SKM-1 (cell line): ENCODE measurements at regions not wholly inside any gene's neighbourhood (a gene's known extent, or its start where the extent isn't known, plus 50 kb on each side); places are given as distances from the start of the nearest gene placed in this dataset.
"Not testable (repeated sequence)": the region's sequence is repeated elsewhere in the genome, so short reads cannot be mapped to it uniquely, and the experiment has no call there.

Experiments used
- DNase-seq: peaks from one replicate; lab custom pipeline; 2025; ENCODE audit not compliant: unreplicated experiment; lab: John Stamatoyannopoulos, UW

GRCh38 chr3:86794361-86795065 lies 196.4 kb downstream of the VGLL3 start:
- no peak for DNase-seq

- DNase-seq: no peak
Observed at GRCh38 chr3:86793786-86794185, 197.2 kb downstream of the VGLL3 start.

GRCh38 chr3:86792316-86792715 lies 198.6 kb downstream of the VGLL3 start:
- no peak for DNase-seq

DNA sequence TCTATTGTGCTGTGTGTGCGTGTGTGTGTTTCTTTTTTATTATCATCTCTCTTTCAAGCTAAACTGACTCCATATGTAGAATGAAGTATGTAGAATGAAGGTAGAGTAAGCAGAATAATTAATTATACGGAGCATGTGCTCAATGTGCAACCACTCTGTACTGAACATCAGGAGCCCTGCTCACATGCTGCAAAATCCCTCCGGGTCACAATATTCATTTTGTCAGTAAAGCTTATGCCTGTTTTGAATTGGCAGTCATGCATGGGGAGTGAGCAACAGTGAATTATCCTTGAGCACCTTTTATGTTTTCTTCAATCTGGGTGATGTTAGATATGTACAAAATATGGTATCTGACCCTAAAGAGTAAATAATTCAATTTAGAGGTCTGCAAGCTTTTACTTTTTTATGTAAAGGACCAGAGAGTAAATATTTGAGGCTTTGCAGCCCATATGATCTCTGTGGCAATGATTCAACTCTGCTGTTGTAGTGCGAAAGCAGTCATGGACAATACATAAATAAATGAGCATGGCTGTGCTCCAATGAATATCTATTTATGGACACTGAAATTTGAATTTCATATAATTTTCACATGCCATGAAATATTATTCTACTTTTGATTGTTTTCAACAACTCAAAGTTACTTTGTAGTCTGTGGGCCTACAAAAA lies 199.9 kb downstream of the VGLL3 start:
- no peak for DNase-seq

- DNase-seq: no peak
Observed at GRCh38 chr3:86788371-86788770, 202.6 kb downstream of the VGLL3 start.

DNA sequence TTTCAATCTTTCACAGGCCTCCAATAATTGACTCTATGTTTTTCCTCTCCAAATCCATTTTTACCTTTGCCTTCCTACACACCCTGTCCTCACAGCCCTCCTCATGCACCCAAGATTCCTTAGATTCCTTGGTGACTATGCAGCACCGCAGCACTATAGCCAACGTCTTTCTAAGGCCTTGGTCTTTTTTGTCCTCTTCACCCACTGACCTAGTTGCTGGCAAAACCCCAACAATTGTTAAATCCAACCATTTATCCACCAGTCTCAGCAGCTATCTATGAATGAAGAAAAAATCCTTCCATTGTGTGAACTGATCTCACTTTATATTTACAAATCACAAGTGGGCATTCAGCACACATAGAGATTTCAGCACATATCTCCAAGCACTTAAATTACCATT lies 203.9 kb downstream of the VGLL3 start:
- DNase-seq: no peak

GRCh38 chr3:86785386-86785785 lies 205.6 kb downstream of the VGLL3 start:
- DNase-seq: no peak

DNA sequence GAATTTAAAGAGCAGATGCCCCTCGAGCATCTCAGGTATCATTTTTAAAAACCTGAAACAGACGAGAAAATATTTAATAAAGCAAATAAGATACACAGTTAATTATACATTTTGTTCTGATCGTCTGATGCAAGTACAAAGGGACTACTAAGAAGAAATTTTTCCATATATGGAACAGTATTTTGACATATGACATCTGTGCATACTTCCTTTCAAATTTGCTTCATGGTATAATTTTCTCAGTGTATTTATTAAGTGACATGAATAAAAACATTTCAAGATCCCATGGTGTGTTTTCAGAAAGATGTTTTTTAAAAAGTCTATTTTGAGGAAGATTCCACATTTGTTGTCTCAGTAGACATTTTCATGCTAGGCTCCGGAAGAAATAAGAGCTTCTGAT lies 208.1 kb downstream of the VGLL3 start:
- DNase-seq: no peak

DNA sequence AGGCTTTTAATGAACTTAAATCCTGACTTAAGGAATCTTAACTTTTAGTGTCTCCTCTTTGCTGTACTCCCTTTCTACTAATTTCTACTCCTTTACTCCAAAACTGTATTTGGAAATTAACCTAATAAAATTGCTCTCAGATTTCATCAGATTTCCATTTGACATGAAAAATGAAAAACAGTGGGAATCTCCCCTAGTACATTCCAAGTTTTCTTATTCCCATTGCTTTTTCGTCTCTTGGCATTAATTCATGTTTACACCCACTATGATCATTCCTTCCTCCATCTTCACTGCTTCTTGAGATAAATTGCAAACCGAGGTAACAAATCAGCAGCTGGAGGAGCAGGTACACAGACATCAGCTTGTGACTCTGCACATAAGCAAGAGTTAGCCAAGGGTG lies 208.7 kb downstream of the VGLL3 start:
- no peak for DNase-seq

DNA sequence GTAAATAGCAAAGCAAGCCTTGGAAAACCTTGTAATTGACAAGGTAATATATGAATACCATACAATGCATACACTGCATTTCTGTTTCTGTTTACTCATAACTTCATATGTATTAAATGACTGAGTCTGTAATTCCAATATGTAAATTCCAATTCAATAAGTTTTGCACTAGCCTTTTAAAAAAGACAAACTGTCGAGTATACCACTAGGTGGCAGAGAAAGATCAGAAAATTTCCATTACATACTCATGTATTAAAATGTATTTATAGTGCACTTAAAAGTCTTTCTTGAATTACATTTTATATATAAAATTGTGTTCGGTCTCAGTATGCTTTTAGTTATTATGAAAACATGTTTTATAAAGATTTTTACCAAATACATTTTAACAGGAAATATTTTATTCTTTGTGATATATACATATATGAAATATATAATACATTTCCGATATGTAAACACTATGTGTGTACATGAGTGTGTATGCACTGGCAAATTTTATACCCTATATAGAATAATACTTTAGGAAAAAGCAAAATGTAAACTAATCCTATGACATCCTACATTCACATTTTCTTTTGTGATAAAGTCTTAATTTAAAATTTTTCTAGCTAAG lies 216.8 kb downstream of the VGLL3 start:
- peak; percentile 30 for DNase-seq

- DNase-seq: no peak
Observed at GRCh38 chr3:86772699-86773098, 218.2 kb downstream of the VGLL3 start.

GRCh38 chr3:86771741-86772512 lies 219.0 kb downstream of the VGLL3 start:
- DNase-seq: no peak

DNA sequence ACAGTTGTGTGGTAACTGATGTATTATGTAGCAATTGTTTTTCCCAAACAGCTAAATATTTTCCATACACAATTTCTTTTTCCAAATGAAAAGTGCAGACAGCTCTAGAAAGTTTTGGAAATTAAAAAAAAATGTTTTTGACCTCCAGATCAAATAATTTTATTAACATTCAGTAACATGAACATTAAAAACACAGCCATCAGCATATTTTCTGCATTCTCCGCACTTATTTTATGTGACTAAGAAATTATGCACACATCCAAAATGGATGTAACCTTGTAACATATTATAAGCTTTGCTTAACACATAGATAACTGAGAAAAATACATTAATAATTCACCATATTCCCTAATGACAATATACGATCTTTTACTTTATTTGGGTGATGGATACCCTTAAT lies 224.6 kb downstream of the VGLL3 start:
- DNase-seq: no peak

DNA sequence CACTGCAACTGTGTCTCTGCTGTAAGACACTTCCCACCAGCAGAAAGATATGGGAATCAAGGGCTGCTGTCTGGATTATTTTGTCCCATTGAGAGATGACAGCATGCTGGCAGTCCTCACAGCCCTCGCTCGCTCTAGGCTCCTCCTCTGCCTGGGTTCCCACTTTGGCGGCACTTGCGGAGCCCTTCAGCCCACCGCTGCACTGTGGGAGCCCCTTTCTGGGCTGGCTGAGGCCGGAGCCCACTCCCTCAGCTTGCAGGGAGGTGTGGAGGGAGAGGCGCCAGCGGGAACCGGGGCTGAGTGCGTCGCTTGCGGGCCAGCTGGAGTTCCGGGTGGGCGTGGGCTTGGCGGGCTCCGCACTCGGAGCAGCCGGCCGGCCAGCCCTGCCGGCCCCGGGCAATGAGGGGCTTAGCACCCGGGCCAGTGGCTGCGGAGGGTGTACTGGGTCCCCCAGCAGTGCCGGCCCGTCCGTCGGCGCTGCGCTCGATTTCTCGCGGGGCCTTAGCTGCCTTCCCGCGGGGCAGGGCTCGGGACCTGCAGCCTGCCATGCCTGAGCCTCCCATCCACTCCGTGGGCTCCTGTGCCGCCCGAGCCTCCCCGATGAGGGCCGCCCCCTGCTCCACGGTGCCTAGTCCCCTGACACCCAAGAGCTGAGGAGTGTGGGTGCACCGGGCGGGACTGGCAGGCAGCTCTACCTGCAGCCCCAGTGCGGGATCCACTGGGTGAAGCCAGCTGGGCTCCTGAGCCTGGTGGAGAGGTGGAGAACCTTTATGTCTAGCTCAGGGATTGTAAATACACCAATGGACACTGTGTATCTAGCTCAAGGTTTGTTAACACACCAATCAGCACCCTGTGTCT lies 233.4 kb downstream of the VGLL3 start:
- not testable (repeated sequence) for DNase-seq

DNA sequence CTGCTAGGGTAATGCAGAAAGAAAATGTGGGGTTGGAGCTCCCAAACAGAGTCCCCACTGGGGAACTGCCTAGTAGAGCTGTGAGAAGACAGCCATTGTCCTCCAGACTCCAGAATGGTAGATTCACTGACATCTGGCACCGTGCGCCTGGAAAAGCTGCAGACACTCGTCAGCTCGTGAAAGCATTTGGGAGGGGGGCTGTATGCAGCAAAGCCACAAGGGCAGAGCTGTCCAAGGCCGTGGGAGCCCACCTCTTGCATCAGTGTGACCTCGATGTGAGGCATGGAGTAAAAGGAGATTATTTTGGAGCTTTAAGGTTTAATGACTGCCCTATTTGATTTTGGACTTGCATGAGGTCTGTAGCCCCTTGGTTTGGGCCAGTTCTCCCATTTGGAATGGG lies 242.9 kb downstream of the VGLL3 start:
- DNase-seq: no peak

DNA sequence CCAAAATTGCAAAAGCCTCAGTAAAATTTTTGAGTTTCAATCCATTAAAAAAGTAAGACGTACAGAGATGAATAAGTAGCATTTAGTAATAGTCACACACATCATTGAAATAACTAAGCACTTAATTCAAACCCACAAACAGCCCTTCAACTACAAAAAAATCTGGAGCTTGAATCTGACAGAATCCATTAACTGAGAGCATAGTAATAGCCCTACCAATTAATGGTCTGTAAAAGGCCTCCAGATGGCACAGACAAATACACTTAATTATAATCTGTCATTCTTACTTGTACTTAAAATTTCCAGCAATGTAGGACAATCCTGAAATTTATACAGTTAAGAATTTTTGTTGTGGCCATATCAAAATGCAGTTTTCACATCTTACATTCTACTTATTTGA lies 246.9 kb downstream of the VGLL3 start:
- DNase-seq: no peak

GRCh38 chr3:86743233-86743632 lies 247.7 kb downstream of the VGLL3 start:
- DNase-seq: no peak

DNA sequence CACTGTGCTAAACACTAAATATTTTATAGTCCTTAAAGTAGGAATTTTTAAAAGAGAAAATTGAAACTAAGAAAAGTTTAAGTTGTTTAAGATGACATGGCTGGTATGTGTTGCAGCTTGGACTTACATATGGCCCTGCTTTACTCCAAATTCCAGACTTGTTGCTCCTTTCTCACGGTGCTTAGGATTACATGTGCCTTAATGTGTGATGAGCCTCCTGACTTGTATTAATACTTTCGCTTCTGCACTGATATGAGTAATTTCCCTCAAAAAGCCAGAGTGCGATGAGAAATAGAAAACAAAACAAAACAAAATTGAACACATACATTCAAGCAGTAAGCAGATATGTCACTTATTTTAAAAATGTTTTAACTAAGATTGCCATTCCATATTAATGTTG lies 250.2 kb downstream of the VGLL3 start:
- DNase-seq: no peak

GRCh38 chr3:86739244-86739643 lies 251.7 kb downstream of the VGLL3 start:
- no peak for DNase-seq

- DNase-seq: no peak
Observed at GRCh38 chr3:86738684-86739083, 252.3 kb downstream of the VGLL3 start.

DNA sequence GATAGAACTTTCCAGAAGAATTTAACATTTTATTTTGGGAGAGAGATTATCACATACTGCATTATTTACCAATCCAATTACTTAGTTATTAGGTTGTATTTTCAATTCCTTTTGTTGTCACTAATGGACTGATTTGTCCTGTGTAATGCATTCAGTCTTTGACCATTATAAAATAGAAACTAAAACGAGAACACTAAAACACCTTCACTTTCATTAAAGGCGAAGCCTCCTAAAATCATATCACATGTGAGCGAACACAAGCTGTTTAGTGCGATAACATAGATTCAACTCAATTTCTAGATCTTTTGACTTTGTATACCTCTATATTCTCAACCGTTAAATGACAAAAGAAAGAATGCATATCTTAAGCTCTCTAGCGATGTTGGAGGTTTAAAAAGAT lies 253.4 kb downstream of the VGLL3 start:
- DNase-seq: no peak
